ENCODE measurements at regions not wholly inside any gene's neighbourhood (a gene's known extent, or its start where the extent isn't known, plus 50 kb on each side); places are given as distances from the start of the nearest gene placed in this dataset.

GRCh38 chr6:71164890-71165289 is 123.7 kb upstream of the OGFRL1 start:
- in situ Hi-C loops (cut with MboI; ENCODE audit: low sequenced_read_pairs in 4 of 4) (no loop called here), intact Hi-C loops (cut with DNase I; ENCODE audit: low total_unique reads) (no loop called here)
- H3K9me3 ChIP-seq = no peaks in the 10 kb centered on the region
- ATAC-seq = no peak
- no peak for DNase-seq
- no peaks in the 10 kb centered on the region for H3K36me3 ChIP-seq
- no peak for TF ChIP-seq CTCF (IDR thresholded peaks at IDR 0.05 in 4 of 5, conservative IDR thresholded peaks at IDR 0.05 in 1 of 5)
- no peak for TF ChIP-seq POLR2A (IDR thresholded peaks at IDR 0.05)
- H3K4me3 ChIP-seq = no peak overlapping the region
- H3K27me3 ChIP-seq = no peaks in the 10 kb centered on the region
- no peak overlapping the region for H3K27ac ChIP-seq
- H3K4me1 ChIP-seq = no peaks in the 10 kb centered on the region

- TF ChIP-seq CTCF (IDR thresholded peaks at IDR 0.05 in 4 of 5, conservative IDR thresholded peaks at IDR 0.05 in 1 of 5) (no peak), POLR2A (IDR thresholded peaks at IDR 0.05) (no peak)
- ATAC-seq = no peak
- Histone ChIP-seq H3K9me3 (no peaks in the 10 kb centered on the region), H3K4me1 (no peaks in the 10 kb centered on the region), H3K36me3 (no peaks in the 10 kb centered on the region), H3K27ac (no peak overlapping the region), H3K4me3 (no peak overlapping the region), H3K27me3 (no peaks in the 10 kb centered on the region)
- DNase-seq = no peak
- intact Hi-C loops (cut with DNase I; ENCODE audit: low total_unique reads) (no loop called here), in situ Hi-C loops (cut with MboI; ENCODE audit: low sequenced_read_pairs in 4 of 4) (no loop called here)
Observed at GRCh38 chr6:71168233-71168765, 120.3 kb upstream of the OGFRL1 start.

- no peaks in the 10 kb centered on the region for H3K4me1 ChIP-seq
- TF ChIP-seq CTCF (IDR thresholded peaks at IDR 0.05 in 4 of 5, conservative IDR thresholded peaks at IDR 0.05 in 1 of 5) (no peak), POLR2A (IDR thresholded peaks at IDR 0.05) (no peak)
- no peaks in the 10 kb centered on the region for H3K36me3 ChIP-seq
- H3K27ac ChIP-seq = no peak overlapping the region
- no peak overlapping the region for H3K4me3 ChIP-seq
- no peaks in the 10 kb centered on the region for H3K9me3 ChIP-seq
- intact Hi-C loops (cut with DNase I; ENCODE audit: low total_unique reads) (no loop called here), in situ Hi-C loops (cut with MboI; ENCODE audit: low sequenced_read_pairs in 4 of 4) (no loop called here)
- DNase-seq = no peak
- no peaks in the 10 kb centered on the region for H3K27me3 ChIP-seq
- ATAC-seq = no peak
Observed at GRCh38 chr6:71171497-71172070, 117.0 kb upstream of the OGFRL1 start.

- intact Hi-C loops (cut with DNase I; ENCODE audit: low total_unique reads) (no loop called here), in situ Hi-C loops (cut with MboI; ENCODE audit: low sequenced_read_pairs in 4 of 4) (loop anchor here in 1 of 4 donors (25.0 kb wide), 1 partner anchor 333 kb away; no protein-coding TSS in a partner anchor)
- ATAC-seq = no peak
- H3K36me3 ChIP-seq = no peaks in the 10 kb centered on the region
- TF ChIP-seq CTCF (IDR thresholded peaks at IDR 0.05 in 4 of 5, conservative IDR thresholded peaks at IDR 0.05 in 1 of 5) (no peak), POLR2A (IDR thresholded peaks at IDR 0.05) (no peak)
- no peaks in the 10 kb centered on the region for H3K27me3 ChIP-seq
- no peak overlapping the region for H3K27ac ChIP-seq
- no peaks in the 10 kb centered on the region for H3K4me1 ChIP-seq
- no peak for DNase-seq
- no peaks in the 10 kb centered on the region for H3K9me3 ChIP-seq
- H3K4me3 ChIP-seq = no peak overlapping the region
Observed at GRCh38 chr6:71179249-71179885, 109.2 kb upstream of the OGFRL1 start.
